ENCODE measurements at regions not wholly inside any gene's neighbourhood (a gene's known extent, or its start where the extent isn't known, plus 50 kb on each side); places are given as distances from the start of the nearest gene placed in this dataset.
"Not testable (repeated sequence)": the region's sequence is repeated elsewhere in the genome, so short reads cannot be mapped to it uniquely, and the experiment has no call there.

GRCh38 chr18:78508228-78508824 is 471.3 kb upstream of the SALL3 start:
- not testable (repeated sequence) for TF ChIP-seq POLR2AphosphoS5 (IDR thresholded peaks at IDR 0.05); EP300 (IDR thresholded peaks at IDR 0.05; ENCODE audit: low read depth); POLR2A (IDR thresholded peaks at IDR 0.05)
- TF ChIP-seq, protein P1, sequence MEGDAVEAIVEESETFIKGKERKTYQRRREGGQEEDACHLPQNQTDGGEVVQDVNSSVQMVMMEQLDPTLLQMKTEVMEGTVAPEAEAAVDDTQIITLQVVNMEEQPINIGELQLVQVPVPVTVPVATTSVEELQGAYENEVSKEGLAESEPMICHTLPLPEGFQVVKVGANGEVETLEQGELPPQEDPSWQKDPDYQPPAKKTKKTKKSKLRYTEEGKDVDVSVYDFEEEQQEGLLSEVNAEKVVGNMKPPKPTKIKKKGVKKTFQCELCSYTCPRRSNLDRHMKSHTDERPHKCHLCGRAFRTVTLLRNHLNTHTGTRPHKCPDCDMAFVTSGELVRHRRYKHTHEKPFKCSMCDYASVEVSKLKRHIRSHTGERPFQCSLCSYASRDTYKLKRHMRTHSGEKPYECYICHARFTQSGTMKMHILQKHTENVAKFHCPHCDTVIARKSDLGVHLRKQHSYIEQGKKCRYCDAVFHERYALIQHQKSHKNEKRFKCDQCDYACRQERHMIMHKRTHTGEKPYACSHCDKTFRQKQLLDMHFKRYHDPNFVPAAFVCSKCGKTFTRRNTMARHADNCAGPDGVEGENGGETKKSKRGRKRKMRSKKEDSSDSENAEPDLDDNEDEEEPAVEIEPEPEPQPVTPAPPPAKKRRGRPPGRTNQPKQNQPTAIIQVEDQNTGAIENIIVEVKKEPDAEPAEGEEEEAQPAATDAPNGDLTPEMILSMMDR (IDR thresholded peaks at IDR 0.05) = not testable (repeated sequence)
